Skin epidermis (tissue), 12 donors: ENCODE measurements at regions not wholly inside any gene's neighbourhood (a gene's known extent, or its start where the extent isn't known, plus 50 kb on each side); places are given as distances from the start of the nearest gene placed in this dataset.
"Not testable (repeated sequence)": the region's sequence is repeated elsewhere in the genome, so short reads cannot be mapped to it uniquely, and the experiment has no call there.

ENCODE experiments used
- H3K27ac ChIP-seq, 21 experiments: fragments of 200-600 bp; sonication (generic) in 11 of 21; one replicate each; pipeline ENCODE4 v1.5.0; 2020; ENCODE audit warnings: mild to moderate bottlenecking in 3 of 21, inconsistent platforms in 2 of 21, moderate library complexity in 2 of 21
- H3K4me3 ChIP-seq, 7 experiments: fragments of 200-600 bp; sonication (generic) in 2 of 7; one replicate each; pipeline ENCODE4 v1.5.0; 2020; ENCODE audit warnings: inconsistent platforms in 2 of 7, mild to moderate bottlenecking in 2 of 7, moderate library complexity in 1 of 7

GRCh38 chr2:64889803-64890202, 99.4 kb upstream of the SLC1A4 start:
- no peak overlapping the region for H3K4me3 ChIP-seq
- no peak overlapping the region for H3K27ac ChIP-seq

- H3K27ac ChIP-seq, H3K4me3 ChIP-seq: not testable (repeated sequence)
Measured at GRCh38 chr2:64896572-64896971, 92.6 kb upstream of the SLC1A4 start.

DNA sequence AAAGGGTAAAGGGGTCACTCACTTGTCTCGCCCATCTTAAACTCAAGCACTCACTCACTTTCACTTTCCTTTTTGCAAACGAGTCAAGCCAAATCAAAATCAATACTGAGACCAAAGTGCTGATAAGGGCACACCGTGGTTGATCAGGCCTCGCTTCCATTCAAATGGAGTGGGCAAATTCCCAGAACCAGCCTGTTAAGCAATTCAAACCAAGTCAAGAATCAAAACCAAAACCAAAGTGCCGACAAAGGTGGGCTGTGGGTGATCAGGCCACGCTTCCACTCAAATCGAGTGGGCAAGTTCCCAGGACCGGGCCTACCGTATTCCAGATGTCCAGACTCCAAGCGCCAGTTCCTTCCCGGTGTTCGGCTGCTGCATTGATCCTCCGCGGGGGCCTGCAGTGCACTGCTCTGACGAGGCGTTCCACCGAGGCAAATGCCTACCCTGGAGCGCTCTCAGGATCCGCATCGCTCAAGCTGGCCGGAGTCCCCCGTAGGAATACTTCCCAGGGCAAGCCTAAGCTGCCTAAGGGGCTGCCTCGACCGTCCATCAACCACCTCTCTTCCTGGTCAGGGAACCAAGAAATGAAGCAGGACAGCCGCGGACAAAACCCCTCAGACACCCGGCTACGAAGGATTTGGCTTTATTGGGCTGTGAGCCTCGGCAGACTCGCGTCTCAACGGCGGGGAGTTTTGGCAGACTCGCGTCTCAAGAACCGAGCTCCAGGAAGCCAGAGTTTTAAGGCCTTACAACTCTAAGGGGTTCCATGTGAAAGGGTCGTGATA, 89.9 kb upstream of the SLC1A4 start:
- Histone ChIP-seq H3K27ac (no peak overlapping the region), H3K4me3 (no peak overlapping the region)

- H3K27ac ChIP-seq, H3K4me3 ChIP-seq: not testable (repeated sequence)
Measured at GRCh38 chr2:64899876-64900275, 89.3 kb upstream of the SLC1A4 start.

DNA sequence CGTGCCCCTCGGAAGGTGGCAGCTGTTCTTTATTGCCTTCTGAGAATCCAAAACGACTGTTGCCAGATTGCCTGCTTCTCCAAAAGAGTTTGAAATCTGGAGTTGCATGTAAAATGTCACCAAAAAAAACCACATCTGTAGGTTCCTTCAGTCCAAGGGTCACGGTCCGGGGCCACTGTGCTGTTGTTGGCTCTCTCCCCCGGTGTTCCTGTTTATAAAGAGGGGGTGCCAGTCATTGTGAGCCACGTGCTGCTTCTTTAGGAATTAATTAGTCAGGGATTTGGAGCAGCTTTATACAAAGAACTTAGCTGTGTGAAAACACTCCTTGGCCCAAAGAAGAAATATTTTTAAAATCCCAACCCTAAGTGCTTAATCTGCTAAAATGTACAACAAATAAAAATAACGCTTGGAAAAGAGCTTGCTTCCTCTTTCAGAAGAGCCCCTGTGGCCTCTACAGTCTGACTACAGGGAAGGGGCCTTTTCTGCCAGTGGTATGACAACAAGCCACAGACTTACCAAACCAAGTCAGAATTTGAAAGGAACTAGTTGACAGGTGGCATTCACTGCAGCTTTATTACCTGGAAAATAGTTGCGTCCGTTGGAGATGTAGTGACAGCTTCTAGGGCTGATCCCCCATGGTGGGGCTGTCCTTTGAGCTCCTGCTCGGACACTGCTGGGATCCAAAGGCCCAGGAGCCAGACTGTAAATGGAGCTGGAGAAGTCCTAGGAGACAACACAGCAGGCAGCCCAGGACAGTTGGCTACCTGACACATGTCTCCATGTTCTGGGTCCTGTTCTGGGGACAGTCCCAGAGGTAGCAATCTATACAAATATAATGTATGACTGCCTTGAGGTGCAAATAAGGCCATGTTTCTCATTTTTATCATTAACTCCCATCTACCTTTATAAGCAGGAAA, 84.5 kb upstream of the SLC1A4 start:
- Histone ChIP-seq H3K27ac (peak overlapping the region in 11 of 21 experiments; percentile 0 to 47 (median 31)), H3K4me3 (no peak overlapping the region)

- peak overlapping the region in 3 of 21 experiments; percentile 1 to 47 (median 31) for H3K27ac ChIP-seq
- no peak overlapping the region for H3K4me3 ChIP-seq
Measured at GRCh38 chr2:64905338-64906024, 83.7 kb upstream of the SLC1A4 start.

DNA sequence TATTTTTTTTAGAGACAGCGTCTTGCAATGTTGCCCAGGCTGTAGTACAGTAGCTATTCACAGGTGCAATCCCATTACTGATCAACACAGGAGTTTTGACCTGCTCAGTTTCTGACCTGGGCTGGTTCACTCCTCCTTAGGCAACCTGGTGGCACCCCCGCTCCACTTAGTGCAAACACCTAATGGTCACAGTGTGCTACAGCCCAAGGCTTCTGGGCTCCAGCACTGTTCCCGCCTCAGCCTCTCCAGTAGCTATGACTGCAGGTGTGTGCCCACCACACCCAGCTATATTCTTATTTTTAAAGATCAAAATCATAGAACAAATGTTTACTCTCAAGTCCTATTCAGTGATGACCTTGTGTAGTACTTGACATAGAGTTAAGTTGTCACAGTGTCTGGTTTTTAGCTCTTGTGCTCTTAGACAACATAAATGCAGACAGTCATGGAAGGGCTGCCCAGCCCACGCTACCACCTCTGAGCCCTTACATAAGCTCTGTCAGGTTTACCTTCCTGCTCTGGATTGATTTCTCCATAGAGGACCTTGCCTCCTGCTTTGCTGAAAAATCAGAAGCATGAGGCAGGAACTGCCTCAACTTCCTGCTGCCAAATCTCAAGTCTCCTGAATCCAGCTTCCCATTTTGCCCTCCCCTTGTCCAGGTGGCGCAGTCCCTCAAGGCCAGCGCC, 82.2 kb upstream of the SLC1A4 start:
- Histone ChIP-seq H3K4me3 (no peak overlapping the region), H3K27ac (no peak overlapping the region)

DNA sequence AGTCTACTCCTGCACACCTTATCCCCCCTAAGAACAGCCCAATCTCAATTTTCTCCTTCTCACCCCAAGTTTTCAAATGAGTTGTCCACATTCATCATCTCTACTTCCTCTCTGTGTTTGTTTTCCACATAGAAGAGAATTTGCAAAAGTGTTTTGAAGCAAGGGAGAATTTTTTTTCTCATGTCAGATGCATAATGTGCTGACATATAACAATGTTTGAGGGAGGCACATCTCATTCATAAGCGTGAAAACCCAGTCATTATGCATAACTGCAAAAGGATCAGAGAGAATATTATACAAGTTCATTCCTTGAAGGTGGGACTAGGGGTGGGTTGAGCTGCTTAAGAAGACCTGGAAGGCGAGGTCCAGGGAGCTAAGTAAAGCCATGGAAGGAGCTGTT, 80.8 kb upstream of the SLC1A4 start:
- Histone ChIP-seq H3K4me3 (no peak overlapping the region), H3K27ac (no peak overlapping the region)

- Histone ChIP-seq H3K27ac (no peak overlapping the region), H3K4me3 (no peak overlapping the region)
Measured at GRCh38 chr2:64910523-64910922, 78.7 kb upstream of the SLC1A4 start.

DNA sequence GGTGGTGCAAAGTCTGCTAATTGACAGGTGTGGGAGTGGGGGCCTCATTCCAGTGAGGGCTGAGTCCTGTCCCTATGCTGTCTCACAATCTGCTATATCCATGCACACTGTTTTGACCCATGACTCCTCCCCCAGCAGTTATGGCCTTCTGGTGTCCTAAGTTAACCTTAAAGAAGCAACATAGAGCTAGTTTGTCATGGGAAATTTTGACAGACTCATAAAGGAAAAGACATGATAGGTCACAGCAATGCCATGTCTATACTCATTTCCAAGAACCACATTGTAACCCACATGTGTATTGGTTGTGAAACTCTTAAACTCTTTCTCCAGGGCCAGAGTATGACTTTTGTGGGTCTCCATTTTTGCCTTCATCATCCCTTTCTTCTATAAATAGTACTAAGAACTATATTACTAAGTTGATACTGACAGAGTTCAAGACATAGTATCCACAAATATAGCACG, 78.2 kb upstream of the SLC1A4 start:
- Histone ChIP-seq H3K27ac (no peak overlapping the region), H3K4me3 (no peak overlapping the region)

- H3K4me3 ChIP-seq: no peak overlapping the region
- peak overlapping the region in 2 of 21 experiments; percentile 15 to 25 for H3K27ac ChIP-seq
Measured at GRCh38 chr2:64913357-64913869, 75.8 kb upstream of the SLC1A4 start.

DNA sequence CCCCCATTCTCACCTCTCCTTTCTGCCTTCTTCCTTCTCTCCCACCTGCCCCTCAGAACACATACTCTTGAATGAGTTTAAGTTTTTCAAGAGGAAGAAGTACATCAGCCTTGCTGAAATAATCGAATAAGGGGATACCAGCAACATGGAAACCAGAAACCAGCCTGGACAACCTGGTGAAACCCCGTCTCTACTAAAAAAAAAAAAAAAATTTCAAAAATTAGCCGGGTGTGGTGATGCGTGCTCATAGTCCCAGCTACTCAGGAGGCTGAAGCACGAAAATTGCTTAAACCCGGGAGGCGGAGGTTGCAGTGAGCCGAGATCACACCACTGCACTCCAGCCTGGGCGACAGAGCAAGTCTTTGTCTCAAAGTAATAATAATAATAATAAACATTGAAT, 75.0 kb upstream of the SLC1A4 start:
- H3K27ac ChIP-seq: no peak overlapping the region

GRCh38 chr2:64914735-64915509, 74.3 kb upstream of the SLC1A4 start:
- Histone ChIP-seq H3K4me3 (no peak overlapping the region), H3K27ac (no peak overlapping the region)

More for the DNA sequence above, 75.0 kb upstream of the SLC1A4 start:
- no peak overlapping the region for H3K4me3 ChIP-seq

DNA sequence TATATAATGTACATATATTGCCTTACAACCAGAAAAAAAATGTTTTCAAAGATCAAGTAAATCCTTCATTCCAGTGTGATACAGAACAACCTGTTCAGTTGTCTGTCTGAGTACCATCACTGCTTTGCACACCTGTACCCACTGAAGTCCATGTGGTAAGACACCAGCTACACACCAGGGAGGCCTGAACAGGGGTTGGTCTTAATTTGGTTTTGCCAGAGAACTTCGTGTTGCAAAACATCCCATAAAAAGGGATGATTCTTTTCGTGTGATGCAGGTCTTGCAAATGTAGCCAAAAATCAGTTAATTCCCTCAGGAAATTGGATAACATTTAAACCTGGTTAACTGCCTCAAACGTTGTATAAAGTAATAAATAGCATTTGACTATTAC, 73.7 kb upstream of the SLC1A4 start:
- H3K27ac ChIP-seq: no peak overlapping the region

DNA sequence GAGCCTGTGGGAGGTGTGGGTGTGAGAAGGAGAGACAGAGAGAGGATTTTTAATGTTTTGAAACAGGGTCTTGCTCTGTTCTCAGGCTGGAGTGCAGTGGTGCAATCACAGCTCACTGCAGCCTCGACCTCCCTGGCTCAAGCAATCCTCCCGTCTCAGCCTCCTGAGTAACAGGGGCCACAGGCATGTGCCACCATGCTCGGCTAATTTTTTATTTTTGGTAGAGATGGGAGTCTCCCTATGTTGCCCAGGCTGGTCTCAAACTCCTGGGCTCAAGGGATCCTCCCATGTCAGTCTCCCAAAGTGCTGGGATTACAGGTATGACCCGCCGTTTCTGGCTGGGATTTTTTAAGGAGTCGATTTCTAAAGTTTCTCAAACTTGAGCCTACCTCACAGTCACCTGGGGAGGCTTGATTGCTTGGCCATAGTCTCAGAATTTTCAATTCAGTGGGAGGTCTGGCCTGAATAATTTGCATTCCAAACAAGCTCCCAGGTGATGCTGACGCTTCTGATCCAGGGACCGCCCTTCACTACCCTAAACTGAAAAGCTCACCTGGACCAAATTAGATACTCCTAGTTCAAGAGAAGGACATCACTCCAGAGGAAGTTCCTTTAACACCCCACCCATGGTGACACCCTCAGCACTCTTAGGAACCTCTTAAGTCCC, 70.8 kb upstream of the SLC1A4 start:
- H3K27ac ChIP-seq: peak overlapping the region in 18 of 21 experiments; percentile 16 to 85 (median 58)
- H3K4me3 ChIP-seq: peak overlapping the region; percentile 17 to 42 (median 33)

More for the DNA sequence above, 73.7 kb upstream of the SLC1A4 start:
- H3K4me3 ChIP-seq: no peak overlapping the region

GRCh38 chr2:64919261-64919660, 69.9 kb upstream of the SLC1A4 start:
- no peak overlapping the region for H3K27ac ChIP-seq
- no peak overlapping the region for H3K4me3 ChIP-seq

GRCh38 chr2:64922482-64923384, 66.5 kb upstream of the SLC1A4 start:
- H3K27ac ChIP-seq: no peak overlapping the region

More at GRCh38 chr2:64922482-64923384, 66.5 kb upstream of the SLC1A4 start:
- H3K4me3 ChIP-seq: no peak overlapping the region
